Stimulated activated CD4-positive, alpha-beta T cell treated with anti-CD3 and anti-CD28 coated beads, Interleukin-2, amount 100 ng/mL, for 4 hours (primary cell): ENCODE measurements at regions not wholly inside any gene's neighbourhood (a gene's known extent, or its start where the extent isn't known, plus 50 kb on each side); places are given as distances from the start of the nearest gene placed in this dataset.

Source experiments
- DNase-seq: peaks from one replicate; pipeline ENCODE4 v3.0.0-alpha.2; 2020; ENCODE audit warnings: low read depth

DNA sequence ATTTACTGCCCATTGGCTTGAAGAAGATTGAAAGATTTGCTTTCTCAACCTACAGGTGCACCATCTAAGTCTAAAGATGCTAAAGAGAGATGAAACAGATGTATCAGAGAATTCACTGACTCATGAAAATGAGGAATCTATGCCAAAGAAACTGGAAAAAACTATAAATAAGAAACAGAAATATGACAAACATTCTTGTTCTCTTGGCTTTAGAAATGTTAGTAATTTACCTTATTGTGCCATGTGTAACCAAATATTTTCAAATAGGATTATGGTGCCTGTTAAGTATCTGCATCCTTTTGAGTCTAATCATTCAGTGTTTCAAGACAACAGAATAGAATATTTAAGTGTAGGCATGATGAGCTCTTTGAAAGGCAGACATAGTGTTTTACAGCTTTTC, 271.5 kb downstream of the MEX3B start:
- no peak for DNase-seq

DNA sequence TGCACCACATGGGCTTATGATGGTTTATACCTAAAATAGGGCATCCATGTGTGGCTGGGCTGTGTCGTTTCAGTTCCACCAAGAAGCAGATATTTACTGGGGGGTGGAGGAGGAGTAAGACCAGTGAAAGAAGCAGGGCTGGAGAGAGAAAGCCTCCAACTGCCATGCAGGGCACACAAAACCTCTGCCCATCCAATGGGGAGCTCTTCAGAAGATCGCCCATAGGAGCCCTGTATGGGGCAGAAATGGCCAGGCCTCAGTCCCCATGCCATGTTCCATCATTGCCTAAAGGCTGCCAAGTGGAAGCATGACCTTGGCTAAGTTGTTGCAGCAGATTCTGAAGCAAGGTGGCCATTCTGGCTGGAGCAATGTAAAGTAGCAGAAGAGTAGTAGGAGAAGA, 277.0 kb downstream of the MEX3B start:
- no peak for DNase-seq

DNA sequence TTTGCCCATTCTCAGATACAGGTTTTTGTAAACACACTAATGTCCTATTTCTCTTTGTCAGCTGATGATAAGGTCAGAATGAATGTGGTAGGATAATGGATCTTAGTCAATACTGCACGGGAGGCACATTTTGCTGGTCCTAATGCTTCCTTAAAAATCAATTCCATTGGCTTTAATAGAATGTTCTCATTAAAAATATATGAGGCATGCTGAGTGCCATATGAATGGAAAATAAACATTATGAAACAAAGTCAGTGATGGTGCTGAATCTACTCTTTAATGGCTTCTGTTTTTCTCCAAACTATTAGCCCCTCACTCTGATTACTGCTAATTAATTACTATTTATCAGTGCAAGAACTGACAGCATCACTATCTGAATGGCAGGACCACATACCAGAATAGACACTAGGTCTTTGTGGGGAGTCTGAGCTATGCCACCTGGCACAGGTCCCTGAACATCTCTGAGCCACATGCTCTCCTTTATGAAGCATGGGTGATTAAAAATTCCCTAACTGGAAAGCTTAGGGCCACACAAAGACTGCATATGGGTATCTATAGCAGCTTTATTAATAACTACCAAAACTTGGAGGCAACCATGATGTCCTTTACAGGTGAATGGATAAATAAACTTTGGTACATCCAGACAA, 278.9 kb downstream of the MEX3B start:
- DNase-seq: no peak

DNA sequence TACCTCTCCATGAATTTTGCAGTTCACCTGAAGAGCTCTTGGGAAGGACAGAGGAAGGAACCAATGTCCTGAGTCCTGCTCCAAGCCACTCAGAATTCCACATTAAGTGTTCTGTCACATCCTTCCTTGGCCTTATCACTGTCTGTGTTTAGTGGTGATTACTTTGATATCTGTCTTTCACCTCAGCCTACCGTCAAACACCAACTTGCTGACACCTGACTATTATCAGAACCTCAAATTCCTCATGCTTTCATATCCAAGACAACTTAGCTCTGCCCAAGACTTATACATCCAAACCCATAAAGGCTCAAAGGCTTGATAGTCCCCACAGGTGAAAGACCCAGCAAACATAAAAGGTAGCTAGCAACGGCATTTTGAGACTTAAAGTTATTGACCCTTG, 280.0 kb downstream of the MEX3B start:
- no peak for DNase-seq

DNA sequence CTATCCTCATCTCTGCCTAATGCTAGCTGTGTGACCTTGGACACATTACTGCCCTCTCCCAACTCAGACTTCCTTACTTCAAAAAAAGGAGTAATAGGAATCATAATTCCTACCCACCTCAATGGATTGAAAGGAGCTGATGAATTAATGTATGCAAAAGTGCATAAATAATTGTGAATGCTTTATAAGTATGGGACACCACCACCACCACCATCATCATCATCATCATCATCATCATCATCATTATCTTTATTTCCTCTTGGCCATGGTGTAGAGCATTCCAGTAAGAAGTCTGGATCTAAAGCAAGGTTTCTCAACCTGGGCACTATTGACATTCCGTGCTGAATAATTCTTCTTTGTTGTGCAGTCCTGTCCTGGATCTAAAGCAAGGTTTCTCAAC, 282.5 kb downstream of the MEX3B start:
- no peak for DNase-seq

DNA sequence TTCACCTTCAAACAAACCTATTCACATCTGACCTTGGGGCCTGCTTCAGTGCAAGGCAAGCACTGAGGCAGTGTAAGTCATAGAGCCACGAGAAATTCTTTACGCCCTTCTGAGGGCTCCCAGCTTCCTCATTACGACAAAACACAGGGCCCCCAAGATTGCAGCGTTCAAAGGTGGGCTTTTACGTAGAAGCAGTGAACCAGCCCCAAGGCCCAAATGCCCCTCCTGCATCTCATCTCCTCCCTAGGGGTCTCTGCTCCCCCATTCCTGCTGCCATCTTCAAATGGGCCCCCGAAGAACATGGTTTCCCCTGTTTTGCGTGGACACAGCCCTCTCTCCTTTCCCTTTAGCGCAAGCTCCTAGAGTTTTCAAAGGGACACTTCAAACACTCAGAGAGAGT, 285.1 kb downstream of the MEX3B start:
- no peak for DNase-seq

DNA sequence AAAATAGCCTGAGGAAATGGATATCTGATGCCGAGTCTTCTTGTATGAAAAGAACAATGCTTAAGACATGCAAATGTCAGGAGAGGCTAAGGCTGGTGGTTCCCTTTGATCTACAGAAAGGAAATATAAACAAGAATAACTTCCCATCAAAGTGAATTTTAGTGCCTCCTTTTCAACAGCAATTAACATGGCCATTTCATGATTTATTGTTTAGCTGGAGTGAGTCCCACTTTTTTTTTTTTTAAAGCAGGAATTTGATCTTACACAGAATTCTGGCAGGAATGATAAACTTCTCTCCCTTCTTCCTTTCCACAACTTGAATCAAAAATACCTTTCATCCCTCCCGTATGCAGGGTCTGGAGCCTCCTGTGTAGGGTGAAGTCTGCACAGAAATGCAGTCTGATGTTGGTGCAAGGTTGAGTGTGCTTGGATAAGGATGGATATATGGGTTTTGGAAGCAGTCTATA, 287.0 kb downstream of the MEX3B start:
- no peak for DNase-seq

DNA sequence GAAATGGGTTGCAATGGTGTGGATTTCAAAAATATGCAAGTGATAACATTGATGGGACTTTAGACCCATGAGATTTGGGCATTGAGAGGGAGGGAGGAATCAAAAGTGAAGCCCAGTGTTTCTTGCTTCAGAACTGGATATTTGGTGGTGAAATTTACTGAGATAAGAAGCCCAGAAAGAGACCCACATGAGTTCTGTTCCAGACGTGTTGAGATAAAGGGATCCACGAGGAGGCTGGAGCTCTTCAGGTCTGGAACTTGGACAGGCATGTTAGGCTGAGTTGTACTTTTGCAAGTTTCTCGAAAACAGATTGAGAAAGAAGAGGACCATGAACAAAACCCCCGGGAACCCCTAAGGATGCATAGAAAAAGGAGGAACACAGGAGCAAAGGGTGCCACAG, 290.2 kb downstream of the MEX3B start:
- DNase-seq: no peak

DNA sequence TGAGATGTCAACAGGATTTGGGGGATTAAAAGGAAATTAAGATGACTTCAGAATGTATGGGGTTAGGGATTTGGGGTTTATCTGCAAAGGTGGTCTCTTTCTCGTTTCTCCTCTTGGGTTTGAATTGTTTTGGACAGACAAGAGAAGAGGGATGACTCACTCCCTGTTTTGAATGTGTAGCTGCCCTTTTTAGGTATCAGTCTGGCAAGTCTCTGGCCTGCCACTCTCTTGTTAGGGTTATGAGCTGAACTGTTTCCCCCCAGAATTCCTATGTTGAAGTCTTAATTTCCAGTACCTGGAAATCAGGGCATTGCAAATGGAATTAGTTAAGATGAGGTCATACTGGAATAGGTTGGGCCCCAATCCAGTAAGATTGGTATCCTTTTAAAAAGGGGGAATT, 291.7 kb downstream of the MEX3B start:
- DNase-seq: no peak

DNA sequence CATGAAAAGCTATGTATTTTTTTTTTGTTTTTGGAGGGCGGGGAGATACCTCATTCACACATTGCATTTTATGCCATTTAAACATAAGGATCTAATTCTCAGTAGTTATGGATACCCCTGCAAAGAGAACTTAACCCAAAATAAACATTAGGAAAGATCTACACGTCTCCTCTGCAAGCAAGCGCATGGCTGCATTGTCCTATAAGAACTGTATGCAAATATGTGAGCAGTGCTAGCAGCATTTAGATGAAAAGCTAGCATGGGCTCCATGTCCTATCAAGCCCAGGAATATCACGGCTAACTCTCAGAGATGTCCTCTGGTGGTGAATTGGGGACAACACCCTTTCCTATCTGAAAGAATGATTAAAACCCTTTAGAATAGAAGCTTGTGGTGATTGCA, 292.8 kb downstream of the MEX3B start:
- DNase-seq: no peak

DNA sequence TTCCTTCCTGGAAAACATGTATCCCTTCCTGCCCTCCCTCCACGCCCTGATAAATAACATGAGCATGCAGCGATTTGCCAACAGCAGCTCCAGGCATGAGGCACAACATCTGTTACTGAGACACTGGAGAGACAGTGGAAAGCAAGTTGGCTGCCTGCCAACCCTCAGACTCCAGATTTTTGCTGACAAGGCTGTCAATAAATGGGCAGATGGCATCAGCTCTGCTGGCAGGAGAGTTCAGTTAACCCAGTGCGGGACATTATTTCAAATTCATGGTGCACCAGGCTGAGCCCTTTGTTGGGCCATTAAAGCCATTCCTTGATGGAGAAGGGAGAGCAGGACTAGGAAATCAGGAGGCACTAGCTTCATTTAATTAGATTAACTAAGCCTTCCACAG, 293.3 kb downstream of the MEX3B start:
- no peak for DNase-seq

DNA sequence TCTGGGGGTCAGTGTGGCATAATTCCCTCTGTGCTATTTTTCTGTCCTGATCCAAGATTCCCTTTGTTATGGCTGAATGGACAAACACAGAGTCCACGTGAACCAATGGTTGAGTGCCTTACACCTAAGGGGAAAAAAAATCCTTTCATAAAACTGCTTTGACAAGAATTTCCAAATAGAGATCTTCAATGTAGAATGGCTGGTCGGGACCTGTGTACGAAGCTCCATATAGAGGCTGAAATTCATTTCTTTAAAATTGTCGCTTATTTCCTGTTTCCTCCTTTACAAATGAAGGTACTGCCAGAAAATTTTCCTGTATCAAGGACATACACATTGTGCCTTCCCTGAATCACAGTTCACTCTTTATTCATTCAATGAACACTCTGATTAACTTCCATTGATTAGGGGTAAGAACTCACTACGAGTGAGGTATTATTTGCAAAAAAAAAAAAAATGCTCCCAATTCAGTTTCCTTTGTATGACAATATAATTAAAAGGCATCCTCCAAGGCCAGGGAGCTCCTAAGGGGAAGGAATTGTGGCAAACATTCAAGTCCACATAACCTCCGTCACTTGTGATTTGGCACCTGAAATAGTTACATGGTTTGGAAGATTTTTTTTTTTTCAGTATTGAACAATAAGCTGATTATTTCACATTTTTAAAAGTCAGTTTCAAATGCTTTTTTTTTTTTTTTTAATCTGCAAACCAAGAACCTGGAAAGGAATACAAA, 293.8 kb downstream of the MEX3B start:
- DNase-seq: no peak

DNA sequence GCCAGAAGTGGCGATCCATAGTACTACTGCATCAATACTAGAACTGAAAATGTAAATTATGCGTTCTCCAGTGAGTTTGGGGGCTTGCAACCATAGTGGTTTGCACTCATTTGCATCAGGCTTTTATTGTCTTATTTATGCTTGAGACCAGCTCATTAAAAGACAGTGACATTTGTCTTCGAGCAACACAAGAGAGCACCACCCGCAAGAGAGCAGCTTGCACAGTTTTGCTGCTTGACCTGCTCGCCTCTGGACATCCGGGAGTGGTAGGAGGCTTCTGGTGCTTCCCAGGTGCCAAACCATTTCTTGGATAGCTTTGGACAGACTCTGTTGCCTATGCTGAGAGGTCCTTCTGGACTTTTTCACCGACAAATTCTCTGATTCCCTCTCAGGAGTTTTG, 294.6 kb downstream of the MEX3B start:
- DNase-seq: no peak

DNA sequence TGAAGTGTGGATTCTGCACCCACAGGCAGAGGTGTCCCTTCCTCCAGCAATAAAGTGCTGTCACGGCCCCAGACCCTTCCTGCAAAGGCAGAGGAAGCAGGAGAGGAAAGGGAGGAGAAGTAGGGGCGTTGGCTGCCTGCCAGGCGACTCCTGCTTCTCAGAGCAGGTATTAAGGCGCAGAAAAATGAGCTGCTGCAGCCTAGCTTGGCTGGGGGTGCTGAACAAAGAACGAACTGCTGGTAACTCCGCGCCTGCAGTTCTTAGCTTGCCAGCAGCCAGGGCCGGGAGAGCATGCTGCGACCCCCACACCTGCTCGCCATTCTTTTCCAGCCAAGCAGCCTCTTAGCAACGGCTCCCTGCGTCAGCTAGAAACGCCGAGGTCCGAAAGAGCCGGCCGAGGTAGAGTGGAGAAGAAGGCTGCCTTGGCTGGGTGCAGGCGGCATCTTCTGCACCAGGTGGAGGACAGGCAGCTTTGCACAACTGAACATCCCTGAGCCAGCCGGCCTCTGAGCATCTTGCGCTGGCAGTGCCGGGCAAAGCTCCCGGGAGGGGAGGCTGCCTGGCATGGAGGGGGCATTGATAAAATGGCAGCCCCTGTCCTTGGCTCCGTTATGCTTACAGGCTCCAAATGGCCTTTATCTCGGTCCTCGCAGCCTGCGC, 296.0 kb downstream of the MEX3B start:
- no peak for DNase-seq

DNA sequence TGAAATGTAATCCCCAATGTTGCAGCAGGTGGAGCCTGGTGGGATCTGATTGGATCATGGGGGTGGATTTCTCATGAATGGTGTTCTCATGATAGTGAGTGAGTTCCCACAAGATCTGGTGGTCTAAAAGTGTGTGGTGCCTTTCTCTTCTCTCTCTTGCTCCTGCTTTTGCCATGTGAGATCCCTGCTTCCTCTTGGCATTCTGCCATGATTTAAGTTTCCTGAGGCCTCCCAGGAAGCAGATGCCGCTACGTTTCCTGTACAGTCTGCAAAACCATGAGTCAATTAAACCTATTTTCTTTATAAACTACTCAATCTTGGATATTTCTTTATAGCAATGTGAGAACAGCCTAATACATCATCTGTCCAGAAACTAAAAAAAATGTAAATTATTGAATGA, 298.3 kb downstream of the MEX3B start:
- DNase-seq: no peak

DNA sequence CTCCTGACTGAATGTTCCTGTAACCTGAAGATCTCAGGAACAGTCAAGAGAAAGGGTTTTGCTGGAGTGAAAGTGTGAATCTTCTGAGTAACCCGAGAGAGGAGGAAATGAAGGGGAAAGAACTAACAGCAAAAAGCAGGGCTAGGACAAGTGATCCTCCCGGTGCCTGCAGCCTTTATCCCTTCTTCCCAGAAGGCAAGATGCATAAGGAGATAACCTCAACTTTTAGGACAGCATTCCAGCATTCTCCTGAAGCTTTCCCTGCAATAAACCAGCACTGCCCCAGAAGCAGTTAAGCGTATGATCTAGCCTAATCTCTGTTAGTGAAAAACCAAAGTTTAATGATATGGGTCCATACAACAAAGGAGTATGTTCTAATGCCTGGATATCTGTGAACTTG, 298.8 kb downstream of the MEX3B start:
- no peak for DNase-seq

DNA sequence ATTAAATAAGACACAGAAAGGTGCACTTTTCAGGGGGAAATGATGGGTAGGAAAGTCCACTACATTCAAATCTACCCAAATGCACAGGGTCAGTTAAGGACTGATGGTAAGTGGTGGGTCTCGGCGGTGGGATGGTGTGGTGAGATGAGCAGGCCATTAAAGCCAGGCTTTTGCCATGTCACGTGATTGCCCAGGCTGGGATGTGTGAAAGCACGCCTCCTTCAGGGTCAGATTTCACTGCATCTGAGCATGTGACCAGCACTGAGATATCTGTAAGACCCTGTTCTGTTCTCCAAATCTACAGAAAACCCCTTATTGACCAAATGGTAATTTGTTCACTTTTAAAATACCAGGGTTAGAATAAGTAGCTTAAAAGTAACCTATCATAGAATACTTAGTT, 301.5 kb downstream of the MEX3B start:
- DNase-seq: no peak

DNA sequence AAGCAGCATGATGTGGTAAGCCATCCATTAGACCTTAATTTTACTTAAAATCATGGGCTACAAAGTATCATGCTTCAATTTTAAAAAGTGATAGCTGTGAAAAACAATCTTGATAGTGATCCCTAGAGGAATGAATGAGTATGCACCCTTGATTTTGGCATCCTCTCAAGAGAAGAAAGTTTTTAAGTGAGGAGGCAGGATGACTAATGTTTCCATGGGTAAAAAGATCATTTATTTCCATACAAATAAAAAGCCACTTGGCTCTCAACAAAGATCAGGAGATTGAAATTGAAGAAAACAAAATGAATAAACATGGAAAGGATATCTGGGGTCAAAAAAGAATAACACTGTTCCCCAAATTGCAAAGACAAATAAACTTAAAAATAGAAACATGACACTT, 305.4 kb downstream of the MEX3B start:
- no peak for DNase-seq

DNA sequence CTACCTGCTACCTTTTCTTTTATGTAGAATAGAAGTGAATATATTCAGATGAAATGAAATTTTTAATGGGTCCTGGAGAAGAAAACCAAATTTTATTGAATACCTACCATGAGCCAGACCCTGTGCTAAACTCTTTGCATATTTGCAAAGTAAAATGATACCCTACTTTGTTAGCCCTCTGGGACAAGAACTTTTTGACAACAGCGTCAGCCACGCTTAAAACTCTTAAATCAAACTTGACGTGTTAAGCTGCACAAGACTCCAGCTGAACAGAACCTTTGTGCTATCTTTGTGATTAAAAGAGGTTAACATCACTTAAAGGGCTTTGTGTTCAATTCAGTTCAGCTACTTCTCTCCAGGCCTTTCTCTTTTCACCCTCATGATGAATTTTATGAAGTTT, 316.5 kb downstream of the MEX3B start:
- DNase-seq: no peak

DNA sequence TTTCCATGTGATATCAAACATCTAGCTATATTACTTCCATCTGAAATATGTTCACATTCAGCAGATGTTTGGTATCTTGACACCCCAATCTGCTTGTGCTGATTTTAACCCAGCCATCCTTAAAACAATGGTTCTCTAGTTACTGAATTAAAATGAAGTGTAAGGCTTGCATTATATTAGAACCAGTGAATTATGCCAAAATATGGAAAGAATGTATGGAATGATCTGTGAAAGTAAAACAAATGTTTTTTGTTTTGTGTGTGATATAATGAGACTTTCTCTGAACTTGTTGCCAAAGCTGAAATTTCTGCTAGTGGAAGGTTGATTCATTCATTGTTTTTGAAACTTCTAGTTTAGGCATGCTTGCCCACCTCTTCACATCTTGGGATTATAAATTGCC, 317.1 kb downstream of the MEX3B start:
- no peak for DNase-seq

DNA sequence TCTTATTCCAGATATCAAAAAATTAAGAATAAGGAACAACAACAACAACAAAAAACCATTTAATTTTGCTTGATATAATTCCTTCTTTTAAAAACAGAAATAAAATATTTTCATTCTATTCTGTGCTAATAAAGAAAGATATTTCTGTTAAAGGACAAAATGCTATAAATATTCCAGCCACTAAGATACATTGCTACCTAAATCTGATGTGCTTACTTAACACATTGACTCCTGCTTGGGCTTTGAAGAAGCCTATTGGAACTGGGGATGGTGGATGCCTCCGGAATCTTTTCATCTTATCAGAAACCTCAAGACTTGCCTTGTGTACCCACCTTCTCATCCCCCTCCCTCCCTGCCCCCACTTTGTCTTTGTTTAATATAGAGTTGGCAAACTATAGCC, 320.2 kb downstream of the MEX3B start:
- DNase-seq: no peak

DNA sequence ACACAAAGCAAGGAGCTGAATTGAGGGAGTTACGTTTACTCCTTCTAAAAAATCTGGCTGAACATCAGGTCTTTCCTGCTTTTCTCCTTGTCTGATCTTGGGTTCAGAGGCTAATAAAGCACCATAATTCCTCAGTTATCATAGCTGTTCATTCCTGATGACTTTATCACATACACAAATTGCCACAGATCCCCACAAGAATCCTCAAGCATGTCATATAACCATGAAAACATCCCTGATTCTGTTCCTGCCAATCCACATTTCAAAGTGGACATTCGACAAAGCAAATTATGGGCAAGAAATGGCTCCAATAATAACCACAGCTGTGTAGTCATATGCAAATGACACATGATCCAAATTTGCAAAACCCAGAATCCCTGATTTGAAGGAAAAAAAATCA, 321.3 kb downstream of the MEX3B start:
- no peak for DNase-seq

DNA sequence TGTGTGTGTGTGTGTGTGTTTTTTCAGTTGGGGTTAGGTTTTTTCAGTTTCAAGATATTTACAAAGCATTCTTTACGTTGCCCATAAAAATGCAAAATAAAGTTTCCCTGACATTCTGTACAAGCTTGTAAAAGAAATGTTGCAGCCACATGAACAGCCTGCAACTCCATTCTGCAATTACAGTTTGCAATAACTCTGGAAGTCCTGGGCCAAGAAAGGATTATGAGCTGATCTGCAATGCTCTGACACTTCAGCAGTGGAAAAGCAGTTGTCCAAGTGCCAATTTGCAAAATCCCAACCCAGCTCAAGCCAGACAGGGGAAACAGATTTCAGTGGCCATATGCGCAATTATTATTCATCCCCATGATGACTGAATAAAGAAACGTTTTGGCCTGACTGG, 322.1 kb downstream of the MEX3B start:
- no peak for DNase-seq
